GM18870 (cell line): ENCODE measurements at regions not wholly inside any gene's neighbourhood (a gene's known extent, or its start where the extent isn't known, plus 50 kb on each side); places are given as distances from the start of the nearest gene placed in this dataset.
"Not testable (repeated sequence)": the region's sequence is repeated elsewhere in the genome, so short reads cannot be mapped to it uniquely, and the experiment has no call there.

Source experiments
- ATAC-seq: cut with Tn5 transposase; IDR thresholded peaks from one replicate; pipeline ENCODE4 v1.9.1; 2021; ENCODE audit warnings: moderate library complexity; ENCODE audit not compliant: unreplicated experiment

- ATAC-seq, result no peak
Observed at GRCh38 chr3:56957522-56957921, 102.9 kb upstream of the SPATA12 start.

GRCh38 chr3:56956906-56957305, 103.6 kb upstream of the SPATA12 start:
- no peak for ATAC-seq

GRCh38 chr3:56955492-56956111, 104.9 kb upstream of the SPATA12 start:
- ATAC-seq, result no peak

- ATAC-seq, result no peak
Observed at GRCh38 chr3:56954125-56954524, 106.3 kb upstream of the SPATA12 start.

GRCh38 chr3:56952846-56953245, 107.6 kb upstream of the SPATA12 start:
- ATAC-seq, result no peak

GRCh38 chr3:56952061-56952460, 108.4 kb upstream of the SPATA12 start:
- ATAC-seq, result no peak

GRCh38 chr3:56951366-56951765, 109.1 kb upstream of the SPATA12 start:
- no peak for ATAC-seq

- not testable (repeated sequence) for ATAC-seq
Observed at GRCh38 chr3:56945378-56945777, 115.1 kb upstream of the SPATA12 start.

- ATAC-seq, result peak; percentile 52
Observed at GRCh38 chr3:56942523-56942922, 117.9 kb upstream of the SPATA12 start.

GRCh38 chr3:56940976-56941375, 119.5 kb upstream of the SPATA12 start:
- no peak for ATAC-seq

GRCh38 chr3:56940321-56940720, 120.1 kb upstream of the SPATA12 start:
- no peak for ATAC-seq

- ATAC-seq, result no peak
Observed at GRCh38 chr3:56939834-56940233, 120.6 kb upstream of the SPATA12 start.

GRCh38 chr3:56938530-56938929, 121.9 kb upstream of the SPATA12 start:
- ATAC-seq, result no peak

GRCh38 chr3:56937580-56937979, 122.9 kb upstream of the SPATA12 start:
- no peak for ATAC-seq

- ATAC-seq, result no peak
Observed at GRCh38 chr3:56935811-56936210, 124.7 kb upstream of the SPATA12 start.

- not testable (repeated sequence) for ATAC-seq
Observed at GRCh38 chr3:56934481-56934880, 126.0 kb upstream of the SPATA12 start.

- no peak for ATAC-seq
Observed at GRCh38 chr3:56933803-56934202, 126.7 kb upstream of the SPATA12 start.

- no peak for ATAC-seq
Observed at GRCh38 chr3:56932866-56933265, 127.6 kb upstream of the SPATA12 start.

GRCh38 chr3:56931836-56932235, 128.6 kb upstream of the SPATA12 start:
- no peak for ATAC-seq

GRCh38 chr3:56930706-56931105, 129.0 kb upstream of the ARHGEF3 start:
- ATAC-seq, result no peak

- ATAC-seq, result no peak
Observed at GRCh38 chr3:56929809-56930615, 128.3 kb upstream of the ARHGEF3 start.

GRCh38 chr3:56928379-56929068, 126.8 kb upstream of the ARHGEF3 start:
- ATAC-seq, result no peak
